Upper lobe of left lung (tissue), 4 donors: ENCODE measurements at regions not wholly inside any gene's neighbourhood (a gene's known extent, or its start where the extent isn't known, plus 50 kb on each side); places are given as distances from the start of the nearest gene placed in this dataset.

Source experiments
- CTCF ChIP-seq, 6 experiments: fragments of 450-650 bp in 4 of 6; fragments of 200-600 bp in 2 of 6; sonication (generic) in 2 of 6; IDR thresholded peaks; one replicate each; pipeline ENCODE4 v1.5.1; 2016 to 2019; ENCODE audit warnings: antibody characterized with exemption in 6 of 6
- EP300 ChIP-seq, 4 donors: sonication (generic); formaldehyde crosslinking; IDR thresholded peaks; one replicate each; pipeline ENCODE4 v1.5.1; 2017; ENCODE audit warnings: antibody characterized with exemption in 4 of 4, control low read depth in 2 of 4
- POLR2A ChIP-seq, 4 donors: fragments of 450-650 bp; IDR thresholded peaks; one replicate each; pipeline ENCODE4 v1.5.1; 2016 to 2017; ENCODE audit warnings: antibody characterized with exemption in 4 of 4, mild to moderate bottlenecking in 2 of 4
- POLR2AphosphoS5 ChIP-seq, 2 donors: sonication (generic); formaldehyde crosslinking; IDR thresholded peaks; one replicate each; pipeline ENCODE4 v1.5.1; 2017; ENCODE audit warnings: antibody characterized with exemption in 2 of 2

GRCh38 chr13:99813336-99814095, 158.1 kb downstream of the ZIC5 start:
- TF ChIP-seq CTCF (IDR thresholded peaks at IDR 0.05) (no peak), POLR2A (IDR thresholded peaks at IDR 0.05) (no peak), EP300 (IDR thresholded peaks at IDR 0.05) (no peak), POLR2AphosphoS5 (IDR thresholded peaks at IDR 0.05) (no peak)
